ENCODE measurements at regions not wholly inside any gene's neighbourhood (a gene's known extent, or its start where the extent isn't known, plus 50 kb on each side); places are given as distances from the start of the nearest gene placed in this dataset.

- Histone ChIP-seq H3K9me2 (ENCODE audit: insufficient read depth, low read length) (no peaks in the 10 kb centered on the region), H4K20me1 (ENCODE audit: insufficient read depth) (no peaks in the 10 kb centered on the region), H3K4me3 (ENCODE audit: low read length) (no peak overlapping the region), H3K9ac (ENCODE audit: low read length) (no peak overlapping the region), H2AFZ (ENCODE audit: low read depth, low read length) (no peak overlapping the region), H3K4me2 (ENCODE audit: low read length) (peak overlapping the region; percentile 42), H3K27ac (ENCODE audit: low read length) (peak overlapping the region; percentile 5), H3K9me3 (ENCODE audit: low read length) (no peaks in the 10 kb centered on the region), H3F3A (ENCODE audit: insufficient read depth, low read length, poor library complexity, severe bottlenecking) (no peaks in the 10 kb centered on the region), H3K79me2 (replicated peaks; ENCODE audit: insufficient read depth, low read length) (no peaks in the 10 kb centered on the region), H3K27me3 (ENCODE audit: insufficient read depth, low read depth, low read length) (no peaks in the 10 kb centered on the region), H3K36me3 (ENCODE audit: insufficient read depth, low read length) (no peaks in the 10 kb centered on the region)
- no peak for TF ChIP-seq POLR2AphosphoS5 (IDR thresholded peaks at IDR 0.05)
- no peak for TF ChIP-seq EP300 (conservative IDR thresholded peaks at IDR 0.05; ENCODE audit: poor library complexity, severe bottlenecking)
- no peak for TF ChIP-seq REST (IDR thresholded peaks at IDR 0.05; ENCODE audit: borderline replicate concordance)
- no peak for TF ChIP-seq MXI1 (conservative IDR thresholded peaks at IDR 0.05; ENCODE audit: poor library complexity, severe bottlenecking)
- TF ChIP-seq TAF1 (IDR thresholded peaks at IDR 0.05; ENCODE audit: low read depth) = no peak
- no peak for TF ChIP-seq CTCF (IDR thresholded peaks at IDR 0.05; ENCODE audit: poor library complexity, severe bottlenecking)
These were observed 681.2 kb upstream of the NECTIN3 start for GRCh38 chr3:110390372-110390771.

GRCh38 chr3:110391042-110391441, 680.6 kb upstream of the NECTIN3 start:
- Histone ChIP-seq H3K4me3 (ENCODE audit: low read length) (peak overlapping the region; percentile 14), H4K20me1 (ENCODE audit: insufficient read depth) (no peaks in the 10 kb centered on the region), H3K36me3 (ENCODE audit: insufficient read depth, low read length) (no peaks in the 10 kb centered on the region), H3K9me2 (ENCODE audit: insufficient read depth, low read length) (no peaks in the 10 kb centered on the region), H3K9me3 (ENCODE audit: low read length) (no peaks in the 10 kb centered on the region), H3K79me2 (replicated peaks; ENCODE audit: insufficient read depth, low read length) (no peaks in the 10 kb centered on the region), H3F3A (ENCODE audit: insufficient read depth, low read length, poor library complexity, severe bottlenecking) (no peaks in the 10 kb centered on the region), H3K9ac (ENCODE audit: low read length) (no peak overlapping the region), H3K27ac (ENCODE audit: low read length) (peak overlapping the region; percentile 5), H3K27me3 (ENCODE audit: insufficient read depth, low read depth, low read length) (no peaks in the 10 kb centered on the region), H3K4me2 (ENCODE audit: low read length) (peak overlapping the region; percentile 42), H2AFZ (ENCODE audit: low read depth, low read length) (no peak overlapping the region)
- peak; percentile 26 for TF ChIP-seq POLR2AphosphoS5 (IDR thresholded peaks at IDR 0.05)
- no peak for TF ChIP-seq SMC3 (conservative IDR thresholded peaks at IDR 0.05; ENCODE audit: poor library complexity)

- Histone ChIP-seq H3K27me3 (ENCODE audit: insufficient read depth, low read depth, low read length) (no peaks in the 10 kb centered on the region), H3F3A (ENCODE audit: insufficient read depth, low read length, poor library complexity, severe bottlenecking) (no peaks in the 10 kb centered on the region), H2AFZ (ENCODE audit: low read depth, low read length) (no peak overlapping the region), H3K4me2 (ENCODE audit: low read length) (no peak overlapping the region), H4K20me1 (ENCODE audit: insufficient read depth) (no peaks in the 10 kb centered on the region), H3K9ac (ENCODE audit: low read length) (no peak overlapping the region), H3K36me3 (ENCODE audit: insufficient read depth, low read length) (no peaks in the 10 kb centered on the region), H3K9me3 (ENCODE audit: low read length) (no peaks in the 10 kb centered on the region), H3K4me3 (ENCODE audit: low read length) (no peak overlapping the region), H3K9me2 (ENCODE audit: insufficient read depth, low read length) (no peaks in the 10 kb centered on the region), H3K27ac (ENCODE audit: low read length) (no peak overlapping the region), H3K79me2 (replicated peaks; ENCODE audit: insufficient read depth, low read length) (no peaks in the 10 kb centered on the region)
- TF ChIP-seq CTCF (IDR thresholded peaks at IDR 0.05; ENCODE audit: poor library complexity, severe bottlenecking) = no peak
- no peak for TF ChIP-seq EP300 (conservative IDR thresholded peaks at IDR 0.05; ENCODE audit: poor library complexity, severe bottlenecking)
- TF ChIP-seq SMC3 (conservative IDR thresholded peaks at IDR 0.05; ENCODE audit: poor library complexity) = no peak
These were observed 679.8 kb upstream of the NECTIN3 start for GRCh38 chr3:110391640-110392395.
